BJ (cell line): ENCODE measurements at regions not wholly inside any gene's neighbourhood (a gene's known extent, or its start where the extent isn't known, plus 50 kb on each side); places are given as distances from the start of the nearest gene placed in this dataset.

ENCODE experiments used
- CTCF ChIA-PET: fragments of 350-600 bp; formaldehyde crosslinking; extraction: SDS; loops from one replicate; lab custom pipeline; 2021; ENCODE audit warnings: antibody characterized with exemption, inconsistent platforms; lab: Yijun Ruan, JAX
- POLR2A ChIA-PET: fragments of 300-600 bp; sonication (Branson Sonifier 250); formaldehyde crosslinking; extraction: SDS; loops from one replicate; lab custom pipeline; 2021; ENCODE audit warnings: antibody characterized with exemption; lab: Charles Lee
- DNase-seq: peaks from one replicate; pipeline ENCODE4 v3.0.0-alpha.2; 2011; ENCODE audit warnings: low read depth
- H3K27me3 ChIP-seq: 2 replicates; pipeline ENCODE4 v1.6.0; 2011; ENCODE audit warnings: low read length; ENCODE audit not compliant: control insufficient read depth, insufficient read depth
- H3K36me3 ChIP-seq: 2 replicates; pipeline ENCODE4 v1.5.1; 2011; ENCODE audit warnings: low read length; ENCODE audit not compliant: control insufficient read depth, insufficient read depth
- H3K4me3 ChIP-seq: 2 replicates; pipeline ENCODE4 v1.5.1; 2011; ENCODE audit warnings: low read depth, mild to moderate bottlenecking, control low read depth, low read length
- TF ChIP-seq, protein P1 (sequence below): IDR thresholded peaks from 2 replicates; pipeline ENCODE4 v1.5.1; 2011; ENCODE audit warnings: low read depth, mild to moderate bottlenecking, control low read depth, inconsistent platforms, low read length, moderate library complexity; ENCODE audit not compliant: insufficient read depth

DNA sequence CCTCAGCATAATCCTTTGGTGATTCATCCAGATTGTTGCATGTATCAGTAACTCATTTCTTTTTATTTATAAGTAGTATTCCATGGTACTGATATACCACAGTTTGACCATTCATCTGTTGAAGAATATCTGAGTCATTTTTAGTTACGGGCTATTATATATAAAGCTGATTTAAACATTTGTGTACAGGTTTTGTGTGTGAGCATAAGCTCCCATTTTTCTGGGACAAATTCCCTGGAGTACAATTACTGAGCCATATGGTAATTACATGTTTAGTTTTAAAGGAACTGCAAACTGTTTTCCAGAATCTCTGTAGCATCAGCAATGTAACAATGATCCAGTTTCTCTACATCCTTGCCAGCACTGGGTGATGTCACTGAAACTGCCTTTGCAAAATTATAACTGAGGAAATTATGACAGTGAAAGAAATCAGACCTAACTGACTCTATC, 236.2 kb upstream of the KRR1 start:
- CTCF ChIA-PET: interaction anchor here (2.7 kb wide), 1 partner anchor 12 kb away, joined by 8 read pairs; no protein-coding TSS in a partner anchor

DNA sequence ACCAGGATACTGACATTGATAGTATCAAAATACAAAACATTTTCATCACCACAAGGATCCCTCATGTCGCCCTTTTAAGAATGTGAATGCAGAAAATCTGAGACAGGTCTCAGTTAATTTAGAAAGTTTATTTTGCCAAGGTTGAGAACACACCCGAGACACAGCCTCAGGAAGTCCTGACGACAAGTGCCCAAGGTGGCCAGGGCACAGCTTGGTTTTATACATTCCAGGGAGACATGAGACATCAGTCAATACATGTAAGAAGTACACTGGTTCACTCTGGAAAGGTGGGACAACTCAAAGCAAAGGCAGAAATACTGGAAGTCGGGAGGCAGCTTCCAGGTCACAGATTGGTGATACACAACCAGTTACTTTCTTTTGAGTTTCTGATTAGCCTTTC, 235.2 kb upstream of the KRR1 start:
- Histone ChIP-seq H3K27me3 (no peaks in the 10 kb centered on the region), H3K36me3 (no peaks in the 10 kb centered on the region), H3K4me3 (no peak overlapping the region)
- CTCF ChIA-PET: interaction anchor here (2.7 kb wide), 1 partner anchor 13 kb away, joined by 8 read pairs; no protein-coding TSS in a partner anchor
- no peak for DNase-seq
- TF ChIP-seq, protein P1, sequence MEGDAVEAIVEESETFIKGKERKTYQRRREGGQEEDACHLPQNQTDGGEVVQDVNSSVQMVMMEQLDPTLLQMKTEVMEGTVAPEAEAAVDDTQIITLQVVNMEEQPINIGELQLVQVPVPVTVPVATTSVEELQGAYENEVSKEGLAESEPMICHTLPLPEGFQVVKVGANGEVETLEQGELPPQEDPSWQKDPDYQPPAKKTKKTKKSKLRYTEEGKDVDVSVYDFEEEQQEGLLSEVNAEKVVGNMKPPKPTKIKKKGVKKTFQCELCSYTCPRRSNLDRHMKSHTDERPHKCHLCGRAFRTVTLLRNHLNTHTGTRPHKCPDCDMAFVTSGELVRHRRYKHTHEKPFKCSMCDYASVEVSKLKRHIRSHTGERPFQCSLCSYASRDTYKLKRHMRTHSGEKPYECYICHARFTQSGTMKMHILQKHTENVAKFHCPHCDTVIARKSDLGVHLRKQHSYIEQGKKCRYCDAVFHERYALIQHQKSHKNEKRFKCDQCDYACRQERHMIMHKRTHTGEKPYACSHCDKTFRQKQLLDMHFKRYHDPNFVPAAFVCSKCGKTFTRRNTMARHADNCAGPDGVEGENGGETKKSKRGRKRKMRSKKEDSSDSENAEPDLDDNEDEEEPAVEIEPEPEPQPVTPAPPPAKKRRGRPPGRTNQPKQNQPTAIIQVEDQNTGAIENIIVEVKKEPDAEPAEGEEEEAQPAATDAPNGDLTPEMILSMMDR: no peak
- POLR2A ChIA-PET: no interaction called here

More for the DNA sequence above, 236.2 kb upstream of the KRR1 start:
- H3K27me3 ChIP-seq: no peaks in the 10 kb centered on the region
- no peaks in the 10 kb centered on the region for H3K36me3 ChIP-seq
- POLR2A ChIA-PET: interaction anchor here (0.7 to 0.8 kb wide), 2 partner anchors 9 to 150 kb away, joined by 4 to 13 read pairs; no protein-coding TSS in a partner anchor
- no peak for DNase-seq
- TF ChIP-seq, protein P1: no peak
- H3K4me3 ChIP-seq: no peak overlapping the region

DNA sequence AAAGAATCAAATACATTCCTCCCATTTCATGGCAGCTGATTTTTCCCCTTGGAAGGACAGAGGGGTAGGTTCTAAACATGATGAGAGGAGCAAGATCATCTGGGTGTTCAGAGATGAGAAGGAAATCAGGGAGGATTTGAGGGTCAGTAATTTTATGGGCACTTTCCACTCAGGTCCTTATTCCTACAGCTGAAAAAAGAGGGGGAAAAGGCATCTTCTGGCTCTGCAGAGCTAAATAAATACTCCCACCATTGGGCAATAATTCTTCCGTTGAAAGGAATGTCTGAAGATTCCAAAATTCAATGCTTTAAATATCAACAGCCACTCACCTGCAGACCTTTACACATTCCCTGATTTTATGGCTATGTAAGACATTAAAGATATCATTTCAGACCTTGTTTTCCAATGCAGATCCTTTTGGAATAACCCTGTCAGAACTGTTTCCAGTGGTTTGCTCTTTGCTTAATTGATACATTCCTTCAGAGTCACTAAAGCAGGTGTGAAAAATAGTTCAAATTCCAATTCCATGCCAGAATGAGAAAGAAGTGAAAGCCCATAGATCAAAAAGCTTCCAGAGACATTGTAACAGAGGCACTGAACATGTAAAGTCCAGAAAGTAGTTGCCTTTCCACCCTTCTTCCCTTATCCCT, 233.3 kb upstream of the KRR1 start:
- TF ChIP-seq, protein P1: no peak
- Histone ChIP-seq H3K36me3 (no peaks in the 10 kb centered on the region), H3K27me3 (no peaks in the 10 kb centered on the region), H3K4me3 (no peak overlapping the region)
- ChIA-PET POLR2A (no interaction called here), CTCF (interaction anchor here (1.0 to 2.0 kb wide), 2 partner anchors 12 to 19 kb away, joined by 4 to 8 read pairs; no protein-coding TSS in a partner anchor)
- DNase-seq: no peak

DNA sequence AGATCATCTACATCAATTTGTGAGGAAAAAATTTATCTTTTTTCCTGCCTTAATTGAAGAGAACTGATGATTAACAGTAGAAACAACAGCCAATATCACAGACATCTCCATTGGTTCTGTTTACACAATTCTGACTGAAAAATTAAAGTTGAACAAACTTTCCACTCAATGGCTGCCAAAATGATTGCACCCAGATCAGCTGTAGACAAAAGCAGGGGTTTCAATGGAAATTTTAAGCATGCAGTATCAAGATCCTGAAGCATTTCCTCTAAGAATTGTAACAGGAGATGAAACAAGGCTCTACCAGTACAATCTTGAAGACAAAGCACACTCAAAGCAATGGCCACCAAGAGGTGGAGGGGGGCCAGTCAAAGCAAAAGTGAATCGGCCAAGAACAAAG, 231.6 kb upstream of the KRR1 start:
- TF ChIP-seq, protein P1: no peak
- no peak overlapping the region for H3K4me3 ChIP-seq
- no peaks in the 10 kb centered on the region for H3K27me3 ChIP-seq
- DNase-seq: no peak
- POLR2A ChIA-PET: no interaction called here
- CTCF ChIA-PET: no interaction called here
- no peaks in the 10 kb centered on the region for H3K36me3 ChIP-seq

DNA sequence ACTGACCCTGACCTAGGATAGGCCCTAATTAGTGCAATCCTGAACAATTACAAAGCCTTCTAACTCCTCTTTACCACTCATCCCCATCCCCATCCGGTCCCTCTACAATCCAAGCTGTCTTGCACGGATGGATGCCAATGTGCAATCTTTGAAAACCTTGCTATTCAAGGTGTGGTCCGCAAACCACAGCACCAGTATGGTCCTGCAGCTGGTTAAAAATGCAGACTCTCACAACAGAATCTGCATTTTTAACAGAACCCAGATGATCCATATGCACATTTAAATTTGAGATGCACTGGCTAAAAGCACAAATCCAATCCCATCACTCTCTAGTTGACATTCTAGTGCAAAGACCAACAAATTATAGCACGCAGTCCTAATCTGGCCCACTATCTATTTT, 230.6 kb upstream of the KRR1 start:
- TF ChIP-seq, protein P1: no peak
- Histone ChIP-seq H3K27me3 (no peaks in the 10 kb centered on the region), H3K36me3 (no peaks in the 10 kb centered on the region), H3K4me3 (no peak overlapping the region)
- no peak for DNase-seq
- POLR2A ChIA-PET: no interaction called here
- CTCF ChIA-PET: no interaction called here
